Transverse colon (tissue), 4 donors: ENCODE measurements at regions not wholly inside any gene's neighbourhood (a gene's known extent, or its start where the extent isn't known, plus 50 kb on each side); places are given as distances from the start of the nearest gene placed in this dataset.
A peak's percentile ranks its signal among the peaks of the same experiment; 100 is the strongest.

ENCODE experiments used
- EP300 ChIP-seq: sonication (generic); formaldehyde crosslinking; IDR thresholded peaks from one replicate; pipeline ENCODE4 v1.6.1; 2017; ENCODE audit warnings: antibody characterized with exemption, low read depth
- POLR2A ChIP-seq: fragments of 450-650 bp; IDR thresholded peaks from one replicate; pipeline ENCODE4 v1.6.1; 2016; ENCODE audit warnings: antibody characterized with exemption, mild to moderate bottlenecking, moderate library complexity
- POLR2AphosphoS5 ChIP-seq, 3 donors: sonication (generic); formaldehyde crosslinking; IDR thresholded peaks; one replicate each; pipeline ENCODE4 v1.6.1; 2016; ENCODE audit warnings: antibody characterized with exemption in 3 of 3
- TF ChIP-seq, protein P1 (sequence below), 5 experiments: fragments of 200-600 bp in 3 of 5; fragments of 450-650 bp in 2 of 5; sonication (generic) in 3 of 5; IDR thresholded peaks; 1 replicate in 2 of 5; 2 replicates in 3 of 5; pipeline ENCODE4 v1.5.1; 2016 to 2017; ENCODE audit warnings: antibody characterized with exemption in 5 of 5, inconsistent platforms in 3 of 5, mild to moderate bottlenecking in 2 of 5, moderate library complexity in 1 of 5

DNA sequence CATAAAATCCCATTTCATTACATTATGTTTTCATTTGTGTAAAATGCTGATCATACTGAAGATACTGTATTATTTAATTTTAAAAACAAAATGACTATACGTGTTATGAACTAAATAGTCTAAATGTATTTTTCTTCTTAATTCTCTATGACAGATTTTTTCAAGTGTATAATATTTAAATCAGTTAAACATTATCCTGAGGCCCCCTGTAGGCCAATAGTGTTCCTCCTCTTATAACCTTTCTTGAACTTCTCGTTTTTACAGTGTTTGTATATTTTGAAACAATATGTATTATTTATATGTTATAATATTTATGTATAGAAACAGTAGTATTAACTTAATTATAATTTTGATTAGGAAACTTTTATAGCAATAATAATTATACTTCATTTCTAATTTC is 151.1 kb upstream of the CHORDC1 start:
- TF ChIP-seq POLR2AphosphoS5 (IDR thresholded peaks at IDR 0.05) (no peak), EP300 (no peak), POLR2A (no peak)
- TF ChIP-seq, protein P1, sequence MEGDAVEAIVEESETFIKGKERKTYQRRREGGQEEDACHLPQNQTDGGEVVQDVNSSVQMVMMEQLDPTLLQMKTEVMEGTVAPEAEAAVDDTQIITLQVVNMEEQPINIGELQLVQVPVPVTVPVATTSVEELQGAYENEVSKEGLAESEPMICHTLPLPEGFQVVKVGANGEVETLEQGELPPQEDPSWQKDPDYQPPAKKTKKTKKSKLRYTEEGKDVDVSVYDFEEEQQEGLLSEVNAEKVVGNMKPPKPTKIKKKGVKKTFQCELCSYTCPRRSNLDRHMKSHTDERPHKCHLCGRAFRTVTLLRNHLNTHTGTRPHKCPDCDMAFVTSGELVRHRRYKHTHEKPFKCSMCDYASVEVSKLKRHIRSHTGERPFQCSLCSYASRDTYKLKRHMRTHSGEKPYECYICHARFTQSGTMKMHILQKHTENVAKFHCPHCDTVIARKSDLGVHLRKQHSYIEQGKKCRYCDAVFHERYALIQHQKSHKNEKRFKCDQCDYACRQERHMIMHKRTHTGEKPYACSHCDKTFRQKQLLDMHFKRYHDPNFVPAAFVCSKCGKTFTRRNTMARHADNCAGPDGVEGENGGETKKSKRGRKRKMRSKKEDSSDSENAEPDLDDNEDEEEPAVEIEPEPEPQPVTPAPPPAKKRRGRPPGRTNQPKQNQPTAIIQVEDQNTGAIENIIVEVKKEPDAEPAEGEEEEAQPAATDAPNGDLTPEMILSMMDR (IDR thresholded peaks at IDR 0.05) = peak in 1 of 5 experiments; percentile 3
